HG03060 (cell line): ENCODE measurements at regions not wholly inside any gene's neighbourhood (a gene's known extent, or its start where the extent isn't known, plus 50 kb on each side); places are given as distances from the start of the nearest gene placed in this dataset.

ENCODE experiments used
- ATAC-seq: cut with Tn5 transposase; IDR thresholded peaks from one replicate; pipeline ENCODE4 v1.9.1; 2021; ENCODE audit warnings: low read depth, moderate number of reproducible peaks; ENCODE audit not compliant: unreplicated experiment

DNA sequence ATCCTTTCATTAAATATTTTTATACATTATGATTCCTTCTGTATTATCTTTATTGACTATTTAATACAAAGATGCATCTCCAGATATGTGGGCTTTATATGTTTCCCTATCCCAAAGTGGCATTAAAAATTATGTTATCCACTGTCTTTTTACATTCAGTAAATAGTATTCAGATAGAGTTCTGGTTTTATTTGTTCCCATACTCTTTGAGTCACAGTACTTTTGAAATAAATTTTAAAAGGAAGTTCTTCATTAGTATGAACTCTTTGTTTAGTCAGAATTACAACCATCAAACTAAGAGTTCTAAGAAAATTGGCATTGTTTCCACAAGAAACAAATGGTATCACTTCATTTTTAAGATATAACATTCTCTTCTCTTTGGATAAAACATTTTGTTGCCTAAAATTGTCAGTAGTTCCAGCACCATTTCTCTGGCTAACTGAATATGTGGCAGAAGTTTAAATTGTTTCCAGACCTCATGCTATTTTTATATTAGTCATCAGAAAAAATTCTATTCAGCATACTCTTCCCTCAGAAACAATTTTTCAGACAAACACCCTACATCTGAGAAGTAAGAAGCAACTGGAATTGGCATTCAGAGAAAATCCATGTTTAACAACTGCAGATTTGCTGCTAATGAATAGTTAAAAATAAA lies 88.5 kb upstream of the COL5A2 start:
- no peak for ATAC-seq

DNA sequence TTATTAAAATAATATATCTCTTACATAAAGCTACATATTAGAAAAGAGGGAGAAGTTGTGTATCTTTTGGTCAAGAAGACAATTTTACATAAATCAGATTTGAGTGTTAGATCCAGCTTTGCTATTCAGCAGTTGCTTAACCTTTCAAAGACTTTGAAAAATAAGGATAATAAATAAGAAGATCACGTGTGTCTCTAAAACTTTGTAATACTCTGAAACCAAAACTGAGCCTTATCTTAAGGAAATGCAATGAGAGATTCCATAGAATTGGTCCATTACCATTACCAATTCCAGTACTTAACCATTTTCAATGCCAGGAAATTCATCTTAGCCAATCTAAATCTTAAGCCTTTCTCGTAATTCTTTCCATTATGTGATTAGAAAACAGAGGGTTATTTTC lies 89.2 kb upstream of the COL5A2 start:
- no peak for ATAC-seq

DNA sequence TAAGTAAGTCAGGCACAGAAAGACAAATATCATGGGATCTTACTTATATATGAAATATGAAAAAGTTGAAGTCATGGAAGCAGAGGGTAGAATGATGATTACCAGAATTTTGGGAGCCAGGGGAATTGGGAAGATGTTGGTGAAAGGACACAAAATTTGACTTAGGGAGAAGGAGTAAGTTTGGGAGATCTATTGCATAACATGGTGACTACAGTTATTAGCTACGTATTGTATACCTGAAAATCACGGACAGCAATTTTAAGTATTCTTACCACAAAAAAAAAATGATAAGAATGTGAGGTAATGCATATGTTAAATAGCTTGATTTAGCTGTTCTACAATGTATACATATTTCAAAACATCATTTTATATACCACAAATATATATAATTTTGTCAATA lies 94.2 kb upstream of the COL5A2 start:
- ATAC-seq = no peak

DNA sequence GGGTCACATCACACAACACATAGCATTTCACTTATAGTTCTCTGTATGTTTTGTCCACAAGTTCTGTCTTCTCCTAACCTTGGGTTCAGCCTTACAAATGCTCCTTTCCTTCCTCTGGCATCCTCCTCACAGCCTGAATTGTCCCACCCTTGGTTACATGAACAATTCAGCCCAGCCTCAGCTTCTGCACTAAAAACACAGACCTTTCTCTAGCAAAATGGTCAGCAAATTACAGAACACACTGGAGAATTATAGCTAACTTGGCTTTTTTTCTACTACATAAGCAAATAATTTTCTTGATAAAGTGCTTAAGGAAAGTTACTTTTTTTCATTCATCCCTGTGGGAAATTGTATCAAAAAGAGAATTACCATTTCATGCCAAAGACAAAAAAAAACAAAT lies 94.8 kb upstream of the COL5A2 start:
- no peak for ATAC-seq

DNA sequence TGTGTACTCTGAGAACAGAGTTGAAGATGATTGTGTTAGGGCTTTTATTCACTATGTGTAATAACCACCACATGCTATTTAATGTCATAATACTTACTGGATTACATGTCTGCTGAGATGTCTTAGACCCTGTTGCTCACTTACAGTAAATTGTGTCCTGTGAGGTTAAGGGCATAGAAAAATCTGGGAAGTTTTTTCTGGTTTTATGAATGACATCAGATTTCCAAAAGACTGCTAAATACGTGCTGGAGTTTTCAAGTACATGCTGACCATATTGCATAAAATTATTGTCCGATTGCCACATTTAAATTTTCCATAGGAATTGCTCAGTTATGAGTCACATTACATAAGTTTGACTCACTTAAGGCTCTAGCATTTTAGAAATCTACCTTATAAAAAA lies 96.7 kb upstream of the COL5A2 start:
- no peak for ATAC-seq

DNA sequence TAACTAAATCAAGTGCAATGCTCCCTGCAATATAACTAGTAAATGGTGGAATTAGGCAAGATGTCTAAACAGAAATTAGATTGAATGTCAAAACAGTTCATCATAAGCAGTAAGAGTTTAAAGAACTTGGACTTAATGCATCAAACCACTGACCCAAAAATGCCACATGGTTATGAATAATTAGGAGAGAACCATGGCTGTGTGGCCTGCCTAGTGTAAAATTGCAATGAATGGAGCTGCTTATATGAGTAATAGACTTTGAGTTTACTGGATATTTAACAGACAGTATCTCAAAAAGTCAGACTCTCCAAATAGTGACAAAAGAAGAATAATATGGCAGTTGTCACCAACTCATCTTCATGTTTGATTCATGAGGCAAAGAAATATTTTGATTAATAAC lies 101.6 kb upstream of the COL5A2 start:
- ATAC-seq = no peak

DNA sequence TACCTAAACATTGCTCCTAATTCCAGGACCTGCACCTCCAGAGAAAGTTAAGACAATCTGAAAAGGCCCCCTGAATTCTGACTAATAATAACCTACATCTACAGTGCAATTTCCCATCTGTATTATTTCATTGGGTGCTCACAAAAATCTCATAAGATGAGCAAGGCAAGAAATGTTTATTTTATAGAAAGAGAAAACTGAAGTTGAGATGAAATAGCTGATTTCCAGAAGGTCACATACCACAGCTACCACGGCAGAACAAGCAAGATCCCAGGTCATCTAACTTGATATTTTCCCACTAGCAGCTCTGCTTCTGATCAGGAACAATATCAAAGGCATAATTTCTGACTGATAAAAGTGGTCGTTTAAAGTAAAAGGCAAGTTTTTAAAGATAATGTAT lies 105.8 kb upstream of the COL5A2 start:
- no peak for ATAC-seq

DNA sequence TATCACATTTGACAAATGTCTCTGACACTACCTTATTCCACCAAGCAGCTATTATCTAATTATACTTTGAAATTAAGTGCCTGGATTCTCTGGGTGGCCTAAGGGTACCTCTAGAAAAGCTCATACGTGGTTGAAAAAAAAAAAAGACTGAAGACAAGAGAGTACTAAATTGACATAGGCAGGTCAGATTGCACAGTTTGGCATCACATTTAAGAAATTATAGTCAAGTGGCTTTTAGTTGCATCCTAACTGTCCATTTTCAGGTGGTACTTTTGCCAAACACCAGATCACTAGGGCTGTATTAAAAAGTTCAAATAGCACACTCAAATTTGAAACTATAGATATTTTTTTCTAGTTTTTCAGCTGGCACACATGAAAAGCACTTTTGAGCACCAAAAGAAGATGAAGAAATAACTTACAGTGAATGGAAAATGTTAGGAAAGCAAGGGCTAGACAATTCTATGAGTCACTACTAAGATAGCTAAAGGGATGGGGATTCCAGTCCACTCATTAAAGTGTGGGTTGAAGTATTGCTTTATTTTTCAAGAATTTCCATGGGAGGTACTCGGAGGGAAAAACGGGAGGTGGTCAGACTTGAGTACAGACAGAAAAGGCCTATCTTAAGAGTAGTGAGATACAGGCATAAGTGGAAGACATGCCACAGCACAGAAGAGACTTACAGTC lies 106.5 kb upstream of the COL5A2 start:
- no peak for ATAC-seq

DNA sequence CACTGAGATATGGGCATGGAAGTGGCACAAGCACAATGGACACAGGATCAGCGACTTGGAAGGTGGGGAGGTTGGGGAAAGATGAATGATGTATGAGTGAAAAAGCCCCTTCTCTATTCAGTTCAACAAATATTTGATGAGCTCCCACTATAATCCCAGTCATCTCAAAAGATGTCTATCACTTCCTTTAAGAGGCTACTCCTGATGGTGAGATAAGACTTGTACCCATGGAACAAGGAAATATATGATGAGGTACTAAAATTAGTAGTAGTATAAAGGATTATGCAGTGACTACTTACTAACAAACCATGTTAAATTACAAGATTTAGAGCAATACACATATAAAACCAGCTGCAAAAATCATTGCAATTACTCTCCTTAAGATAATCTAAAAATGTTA lies 107.8 kb upstream of the COL5A2 start:
- no peak for ATAC-seq

DNA sequence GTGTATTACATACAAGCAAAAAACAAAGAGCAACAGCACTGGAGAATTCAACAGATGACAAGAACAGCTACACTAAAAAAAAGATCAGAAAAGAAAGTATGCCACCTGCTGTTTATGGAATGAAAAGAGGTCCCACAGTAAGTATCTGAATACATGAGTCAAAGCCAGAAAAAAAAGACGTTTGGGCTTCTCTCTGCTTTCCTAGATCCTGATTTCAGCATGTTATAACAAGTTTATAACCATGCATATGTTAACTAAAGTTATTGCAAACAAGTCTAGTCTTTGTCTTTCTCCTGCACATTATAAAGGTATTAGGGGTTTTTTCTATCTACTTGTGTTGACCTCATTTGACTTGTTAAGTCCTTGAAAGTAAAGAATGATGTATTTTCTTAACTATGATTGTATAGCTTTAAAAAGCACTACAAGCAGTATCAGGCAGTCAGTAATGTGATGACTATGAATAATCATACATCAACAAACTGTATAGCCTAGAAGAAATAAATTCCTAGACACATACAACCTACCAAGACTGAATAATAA lies 108.5 kb upstream of the COL5A2 start:
- ATAC-seq = peak; percentile 43

DNA sequence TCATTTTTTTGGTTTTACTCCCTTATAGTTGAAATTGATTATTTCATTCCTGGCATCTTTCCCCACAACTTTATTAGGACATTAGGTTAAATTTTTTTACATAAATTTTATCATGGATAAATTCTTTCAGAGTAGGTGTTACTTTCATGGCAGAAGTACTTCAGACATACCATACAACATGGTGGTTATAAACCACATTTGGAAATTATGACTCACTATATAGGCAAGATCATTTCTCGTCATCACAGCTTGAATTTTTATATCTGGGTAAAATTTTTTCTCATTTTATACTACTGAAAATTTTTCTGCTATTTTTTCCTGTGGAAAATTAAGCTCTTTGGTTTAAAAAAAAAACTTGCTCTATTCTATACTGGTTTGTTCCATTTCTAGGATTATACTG lies 111.9 kb upstream of the COL5A2 start:
- no peak for ATAC-seq

DNA sequence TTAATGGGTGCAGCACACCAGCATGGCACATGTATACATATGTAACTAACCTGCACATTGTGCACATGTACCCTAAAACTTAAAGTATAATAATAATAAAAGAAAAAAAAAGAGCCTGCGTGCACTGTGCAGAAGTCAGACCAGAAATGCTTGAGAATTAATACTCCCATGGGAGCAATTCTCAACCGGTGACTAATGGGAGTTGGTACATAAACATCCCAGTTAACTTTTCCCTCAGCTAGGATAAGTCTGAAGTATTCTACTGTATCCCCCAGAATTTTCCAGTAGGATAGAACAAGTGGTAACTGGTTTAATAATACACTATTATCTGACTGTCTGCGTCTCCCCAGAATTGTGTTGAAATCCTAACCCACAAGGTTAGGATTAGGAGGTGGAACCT lies 113.6 kb upstream of the COL5A2 start:
- no peak for ATAC-seq

DNA sequence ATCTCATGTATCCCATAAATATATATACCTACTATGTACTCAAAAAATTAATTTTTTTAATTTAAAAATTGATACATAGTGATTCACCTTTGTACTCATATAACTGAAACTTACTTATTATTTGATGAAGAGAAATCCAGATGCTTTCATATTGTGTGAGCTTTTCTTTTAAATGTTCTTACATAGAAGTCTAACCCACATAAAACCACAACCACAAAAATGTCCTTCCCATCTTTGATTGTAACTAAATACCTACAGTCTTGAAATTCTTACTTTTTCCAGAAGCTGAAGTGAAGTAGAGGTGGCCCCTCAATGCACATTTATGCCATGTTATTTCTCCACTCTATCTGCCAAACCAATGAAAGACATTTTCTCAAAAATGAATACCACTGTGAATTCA lies 117.9 kb upstream of the COL5A2 start:
- ATAC-seq = no peak

DNA sequence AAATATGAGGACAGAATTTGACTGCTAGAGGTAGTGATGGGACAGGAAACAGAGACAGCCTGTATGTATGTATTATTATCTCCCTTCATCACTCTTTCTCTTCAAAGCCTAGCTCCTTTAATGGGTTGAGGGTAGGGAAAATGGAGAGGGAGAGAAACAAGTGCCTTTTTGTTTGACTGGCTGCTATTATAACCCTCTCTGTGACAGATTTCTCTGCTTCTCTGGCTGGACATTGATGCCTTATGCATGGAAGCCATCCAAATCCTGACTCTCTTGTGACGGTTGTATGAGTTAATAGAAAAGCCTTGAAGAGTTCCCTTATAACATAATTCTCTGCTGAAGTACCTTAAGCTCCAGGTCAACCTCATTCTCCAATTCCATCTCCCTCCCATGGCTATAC lies 118.5 kb upstream of the COL5A2 start:
- ATAC-seq = no peak

DNA sequence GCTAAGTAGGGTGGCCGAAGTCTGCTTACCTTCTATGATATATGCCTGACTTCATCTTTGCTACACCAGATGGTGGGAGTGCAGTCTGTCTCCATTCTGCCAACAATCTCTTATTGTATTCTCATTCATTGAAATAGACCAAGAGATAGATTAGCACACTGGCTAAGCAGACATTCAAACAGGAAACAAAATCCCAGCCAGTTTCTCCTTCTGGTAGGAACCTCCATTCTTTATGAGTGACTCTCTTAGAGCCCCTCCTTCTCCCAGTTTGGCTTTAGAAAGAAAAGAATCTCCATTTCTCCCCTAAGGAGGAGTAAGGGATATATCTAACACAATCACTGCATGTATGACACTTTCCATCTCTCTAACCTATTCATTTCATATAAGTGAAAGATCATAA lies 118.9 kb upstream of the COL5A2 start:
- no peak for ATAC-seq

DNA sequence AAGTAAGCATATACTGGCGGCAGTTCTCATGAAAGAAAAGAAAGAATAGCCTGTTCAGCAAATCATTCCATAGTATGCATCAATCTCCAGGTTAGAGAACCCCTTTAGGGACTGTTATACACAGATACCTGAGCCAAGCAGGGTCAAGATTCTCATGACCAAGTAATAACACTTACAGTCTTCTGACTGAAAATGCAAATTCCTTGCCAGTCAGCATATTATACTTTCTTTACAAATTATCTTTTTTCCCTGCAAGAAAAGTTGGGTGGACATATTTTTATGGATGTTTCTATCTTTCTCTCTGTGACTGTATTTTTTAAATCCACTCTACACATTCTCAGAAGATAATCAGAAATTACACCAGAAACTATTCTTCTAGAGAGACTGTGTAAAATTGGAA lies 120.4 kb upstream of the COL5A2 start:
- no peak for ATAC-seq

DNA sequence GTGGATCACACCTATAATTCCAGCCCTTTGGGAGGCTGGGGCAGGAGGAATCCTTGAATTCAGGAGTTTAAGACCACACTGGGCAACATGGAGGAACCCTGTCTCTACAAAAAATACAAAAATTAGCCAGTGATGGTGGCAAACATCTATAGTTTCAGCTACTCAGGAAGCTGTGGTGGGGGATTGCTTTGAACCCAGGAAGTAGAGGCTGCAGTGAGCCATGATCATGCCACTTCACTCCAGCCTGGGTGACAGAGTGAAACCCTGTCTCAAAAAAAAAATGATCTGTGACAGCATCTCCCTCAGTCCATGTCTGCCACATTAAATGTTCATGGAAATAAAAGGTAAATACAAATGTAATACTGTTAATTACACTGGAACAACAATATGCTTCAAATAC lies 121.4 kb upstream of the COL5A2 start:
- ATAC-seq = no peak

DNA sequence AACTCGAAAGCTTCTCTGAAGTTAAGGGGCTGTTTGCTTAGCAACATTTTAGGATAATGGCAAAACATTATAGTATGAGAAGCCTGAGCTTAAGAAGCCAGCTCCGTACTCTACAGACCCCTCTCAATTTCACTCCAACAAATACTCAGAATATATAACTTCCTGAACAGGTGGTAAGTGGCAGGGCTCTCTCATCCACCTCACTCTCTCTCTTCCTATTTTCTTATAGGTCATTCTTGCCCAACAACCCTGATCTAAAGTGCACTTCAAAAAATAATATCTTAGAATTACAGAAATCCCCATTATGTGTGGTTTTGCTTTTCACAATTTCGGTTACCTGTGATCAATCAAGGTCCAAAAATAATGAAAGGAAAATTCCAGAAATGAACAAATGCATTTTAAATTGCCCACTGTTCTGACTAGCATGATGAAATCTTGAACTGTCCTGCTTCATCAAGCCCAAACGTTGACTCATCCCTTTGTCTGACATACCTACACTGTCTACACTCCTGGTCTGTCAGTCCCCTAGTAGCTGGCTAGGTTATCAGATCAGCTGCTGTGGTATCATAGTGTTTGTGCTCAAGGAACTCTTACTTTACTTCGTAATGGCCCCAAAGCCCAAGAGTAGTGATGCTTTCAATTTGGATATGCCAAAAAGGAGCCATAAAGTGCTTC lies 122.8 kb upstream of the COL5A2 start:
- no peak for ATAC-seq

DNA sequence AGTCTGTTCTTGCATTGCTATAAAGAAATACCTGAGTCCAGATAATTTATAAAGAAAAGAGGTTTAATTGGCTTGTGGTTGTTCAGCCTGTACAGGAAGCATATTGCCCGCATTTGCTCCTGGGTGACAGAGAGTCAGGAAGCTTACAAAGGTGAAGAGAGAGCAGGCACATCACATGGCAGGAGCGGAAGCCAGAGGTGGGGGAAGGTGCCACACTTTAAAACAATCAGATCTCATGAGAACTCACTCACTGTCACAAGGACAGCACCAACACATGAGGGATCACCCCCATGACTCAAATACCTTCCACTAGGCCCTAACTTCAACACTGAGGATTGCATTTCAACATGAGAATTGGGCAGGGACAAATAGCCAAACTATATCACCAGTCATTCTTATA lies 124.8 kb upstream of the COL5A2 start:
- ATAC-seq = no peak

DNA sequence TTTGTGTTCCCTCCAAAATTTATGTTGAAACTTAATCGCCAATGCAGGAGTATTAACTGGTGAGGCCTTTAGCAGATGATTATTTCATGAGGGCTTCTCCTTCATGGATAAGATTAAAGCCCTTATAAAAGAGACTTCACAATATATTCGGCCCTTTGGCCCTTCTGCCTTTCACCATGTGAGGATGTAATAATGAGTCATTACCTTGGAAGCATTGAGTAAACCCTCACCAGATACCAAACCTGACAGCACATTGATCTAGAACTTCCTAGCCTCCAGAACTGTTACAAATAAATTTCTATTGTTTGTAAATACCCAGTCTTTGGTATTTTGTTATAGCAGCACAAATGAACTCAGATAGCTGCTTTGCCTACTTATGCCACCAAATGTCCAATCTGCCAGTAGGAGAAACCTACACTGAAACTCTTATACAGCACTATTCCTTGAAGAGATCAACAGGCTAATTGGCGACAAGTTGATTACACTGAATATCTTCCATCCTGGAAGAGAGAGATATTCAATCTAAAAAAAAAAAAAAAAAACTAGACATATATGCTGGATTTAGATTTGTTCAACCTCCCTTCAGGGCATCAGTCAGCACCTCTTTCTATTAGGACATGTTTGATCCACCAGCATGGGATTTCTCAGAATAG lies 125.9 kb upstream of the COL5A2 start:
- ATAC-seq = no peak

DNA sequence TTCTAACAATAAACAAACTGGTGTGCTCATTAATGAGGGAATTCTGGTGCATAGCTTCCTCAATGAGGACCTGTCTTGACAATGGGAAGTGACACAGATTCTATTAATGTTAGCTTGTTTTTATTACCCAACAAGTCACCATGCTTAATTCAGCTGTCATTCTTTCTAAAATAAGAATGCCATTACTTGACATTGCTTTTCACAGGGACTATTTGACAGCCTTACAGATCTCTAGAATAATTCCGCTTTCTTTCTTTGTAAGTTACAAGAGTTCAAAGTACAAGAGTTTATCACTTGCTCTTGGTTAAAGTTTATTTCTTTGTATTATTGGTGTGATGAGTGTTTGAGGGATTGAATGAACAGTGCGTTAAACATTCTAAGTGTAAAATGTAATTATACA lies 127.0 kb upstream of the COL5A2 start:
- ATAC-seq = no peak
